Activated CD4-positive, alpha-beta T cell treated with anti-CD3 and anti-CD28 coated beads for 36 hours (primary cell): ENCODE measurements at regions not wholly inside any gene's neighbourhood (a gene's known extent, or its start where the extent isn't known, plus 50 kb on each side); places are given as distances from the start of the nearest gene placed in this dataset.

Source experiments
- ATAC-seq: fragments of 200-7000 bp; cut with Tn5 transposase; one replicate; pipeline ENCODE4 v1.10.0; 2021; ENCODE audit warnings: mild to moderate bottlenecking, moderate library complexity
- CTCF ChIA-PET: fragments of 350-600 bp; sonication (Branson Sonifier 250); formaldehyde crosslinking; loops from one replicate; lab custom pipeline; 2021; ENCODE audit warnings: antibody characterized with exemption; lab: Charles Lee
- POLR2A ChIA-PET: fragments of 350-600 bp; sonication (Branson Sonifier 250); formaldehyde crosslinking; loops from one replicate; lab custom pipeline; 2021; ENCODE audit warnings: antibody characterized with exemption, inconsistent platforms; lab: Charles Lee
- DNase-seq: peaks from one replicate; pipeline ENCODE4 v3.0.0-alpha.2; 2020
- H3K27ac Mint-ChIP-seq: one replicate; pipeline ENCODE4 v1.8.0; 2021; ENCODE audit warnings: mixed read lengths
- H3K27me3 Mint-ChIP-seq: one replicate; pipeline ENCODE4 v1.8.0; 2021; ENCODE audit warnings: mixed read lengths
- H3K36me3 Mint-ChIP-seq: one replicate; pipeline ENCODE4 v1.8.0; 2021; ENCODE audit warnings: low read depth, mixed read lengths
- H3K4me1 Mint-ChIP-seq: one replicate; pipeline ENCODE4 v1.8.0; 2021; ENCODE audit warnings: mixed read lengths
- H3K4me3 Mint-ChIP-seq: one replicate; pipeline ENCODE4 v1.8.0; 2021; ENCODE audit warnings: mild to moderate bottlenecking, moderate library complexity, mixed read lengths
- H3K9me3 Mint-ChIP-seq: one replicate; pipeline ENCODE4 v1.8.0; 2021; ENCODE audit warnings: low read depth, mixed read lengths
- intact Hi-C, 2 experiments: fragments of 100-400 bp; cut with DNase I in 1 of 2; cut with micrococcal nuclease in 1 of 2; formaldehyde crosslinking; loops; one replicate each; pipeline versions ENCODE4 v1.14.2 to v1.15.1; 2022 to 2024; cut with DNase I, micrococcal nuclease

DNA sequence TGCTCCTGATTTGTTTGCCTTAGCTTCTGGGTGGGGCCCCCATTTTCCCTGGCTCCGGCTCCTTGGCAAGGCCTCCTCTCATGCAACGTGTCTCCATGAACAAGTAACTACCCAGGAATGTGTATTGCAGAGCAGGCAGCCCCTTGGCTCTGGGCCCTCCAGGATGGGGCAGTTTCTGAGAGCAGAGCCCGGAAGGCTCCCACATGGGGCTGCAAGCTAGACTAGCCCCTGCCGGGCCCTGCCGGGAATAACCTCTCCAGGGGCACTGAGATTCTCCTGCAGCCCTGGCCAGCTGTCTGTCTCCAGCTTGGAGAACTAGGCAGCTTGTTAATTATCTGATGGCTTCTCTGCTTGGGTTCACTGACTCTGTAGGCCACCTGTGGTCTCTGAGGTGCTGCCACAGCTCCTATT lies 184.0 kb upstream of the INHBA start:
- intact Hi-C loops, result loop anchor here in 1 of 2 experiments (10.0 kb wide), 1 partner anchor 1428 kb away; no protein-coding TSS in a partner anchor
- ChIA-PET POLR2A (no interaction called here), CTCF (no interaction called here)
- peaks cover 10% of the 10 kb centered on the region for H3K9me3 Mint-ChIP-seq
- ATAC-seq (no peak), DNase-seq (no peak)
- no peak overlapping the region for H3K27ac Mint-ChIP-seq
- peaks cover 48% of the 10 kb centered on the region for H3K4me1 Mint-ChIP-seq
- H3K36me3 Mint-ChIP-seq, result peaks cover 13% of the 10 kb centered on the region
- no peak overlapping the region for H3K4me3 Mint-ChIP-seq
- H3K27me3 Mint-ChIP-seq, result peaks cover 18% of the 10 kb centered on the region

DNA sequence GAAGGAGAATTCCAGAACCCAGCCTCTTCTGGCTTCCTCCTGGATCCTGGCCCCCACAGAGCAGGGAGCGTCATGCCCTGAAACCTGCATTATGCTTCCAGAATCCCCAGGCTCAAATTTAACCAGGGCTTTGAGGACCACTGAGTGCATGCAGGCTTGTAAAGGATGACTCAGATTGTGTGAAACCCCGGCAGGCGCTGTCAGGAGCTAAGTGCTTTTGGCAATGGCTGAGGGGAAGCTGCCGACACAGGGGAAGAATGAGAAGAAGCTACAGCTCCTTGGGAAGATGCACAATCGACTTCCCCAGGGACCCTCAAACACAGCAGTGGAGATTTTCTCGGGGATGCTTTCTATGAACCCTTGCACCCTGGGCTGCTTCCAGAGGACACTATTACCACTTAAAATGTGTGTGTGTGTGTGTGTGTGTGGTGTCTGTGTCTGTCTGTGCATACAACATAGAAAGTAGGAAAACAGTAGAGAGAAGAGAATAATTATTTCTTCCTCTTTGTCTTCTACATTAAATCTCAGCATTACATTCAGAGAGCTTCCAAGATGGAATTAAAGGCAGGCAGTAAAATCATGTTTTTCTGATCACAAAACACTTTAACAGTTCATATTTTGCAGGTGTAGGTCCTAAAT lies 183.5 kb upstream of the INHBA start:
- peak; percentile 27 for DNase-seq
- Mint-ChIP-seq H3K4me3 (no peak overlapping the region), H3K4me1 (peaks cover 52% of the 10 kb centered on the region), H3K9me3 (peaks cover 10% of the 10 kb centered on the region), H3K36me3 (peaks cover 15% of the 10 kb centered on the region), H3K27me3 (peaks cover 15% of the 10 kb centered on the region), H3K27ac (no peak overlapping the region)
- ChIA-PET POLR2A (no interaction called here), CTCF (no interaction called here)
- ATAC-seq, result no peak
- intact Hi-C loops, result loop anchor here in 1 of 2 experiments (10.0 kb wide), 1 partner anchor 1428 kb away; no protein-coding TSS in a partner anchor

DNA sequence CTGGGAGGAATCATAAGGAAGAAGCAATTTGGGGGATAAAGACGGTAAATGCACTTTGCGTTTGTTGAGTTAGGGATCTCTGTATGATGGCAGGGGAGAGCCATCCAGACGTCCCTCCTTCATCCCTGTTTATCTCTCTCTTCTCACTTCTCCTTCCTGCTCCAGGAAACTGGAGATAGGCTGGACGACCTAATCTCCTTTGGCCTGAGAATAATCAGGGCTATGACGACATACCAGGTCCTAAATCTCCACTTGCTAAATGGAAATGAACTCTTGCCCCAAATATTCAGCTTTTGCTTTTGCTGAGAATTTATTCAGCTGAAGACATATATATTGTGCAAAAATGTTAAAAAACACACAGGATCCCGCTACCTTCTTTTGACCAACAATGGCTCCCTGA lies 182.9 kb upstream of the INHBA start:
- Mint-ChIP-seq H3K4me1 (peaks cover 58% of the 10 kb centered on the region), H3K4me3 (no peak overlapping the region), H3K27ac (no peak overlapping the region), H3K27me3 (peaks cover 15% of the 10 kb centered on the region), H3K36me3 (peaks cover 20% of the 10 kb centered on the region), H3K9me3 (peaks cover 10% of the 10 kb centered on the region)
- intact Hi-C loops, result loop anchor here in 1 of 2 experiments (10.0 kb wide), 1 partner anchor 1429 kb away; no protein-coding TSS in a partner anchor
- ChIA-PET CTCF (no interaction called here), POLR2A (no interaction called here)
- DNase-seq (no peak), ATAC-seq (no peak)

DNA sequence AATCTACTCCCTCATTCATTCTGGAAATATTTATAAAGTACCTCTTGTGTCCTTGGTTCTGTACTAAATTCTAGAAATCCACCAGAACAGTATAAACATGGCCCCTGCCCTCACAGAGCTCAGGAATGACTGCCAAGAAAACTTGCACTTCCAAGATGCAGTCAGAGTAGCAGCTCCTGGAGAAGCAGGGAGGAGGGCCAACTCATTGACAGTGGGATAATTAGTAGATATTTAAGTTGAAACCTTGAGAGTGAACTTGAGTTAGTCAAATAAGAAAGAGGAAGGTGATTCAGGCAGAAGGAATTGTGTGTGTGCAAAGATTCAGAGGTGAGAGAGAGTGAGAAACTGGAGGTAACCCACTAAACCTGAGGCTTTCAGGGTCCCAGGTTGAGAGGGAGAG lies 182.2 kb upstream of the INHBA start:
- no peak overlapping the region for H3K4me3 Mint-ChIP-seq
- no peak for DNase-seq
- CTCF ChIA-PET, result no interaction called here
- no peak for ATAC-seq
- intact Hi-C loops, result loop anchor here in 1 of 2 experiments (10.0 kb wide), 1 partner anchor 1430 kb away; no protein-coding TSS in a partner anchor
- peaks cover 62% of the 10 kb centered on the region for H3K4me1 Mint-ChIP-seq
- peak overlapping the region; percentile 49 for H3K27ac Mint-ChIP-seq
- POLR2A ChIA-PET, result interaction anchor here (0.7 kb wide), 1 partner anchor 56 kb away, joined by 3 read pairs; no protein-coding TSS in a partner anchor
- peaks cover 13% of the 10 kb centered on the region for H3K27me3 Mint-ChIP-seq
- H3K9me3 Mint-ChIP-seq, result peaks cover 14% of the 10 kb centered on the region
- H3K36me3 Mint-ChIP-seq, result peaks cover 24% of the 10 kb centered on the region

DNA sequence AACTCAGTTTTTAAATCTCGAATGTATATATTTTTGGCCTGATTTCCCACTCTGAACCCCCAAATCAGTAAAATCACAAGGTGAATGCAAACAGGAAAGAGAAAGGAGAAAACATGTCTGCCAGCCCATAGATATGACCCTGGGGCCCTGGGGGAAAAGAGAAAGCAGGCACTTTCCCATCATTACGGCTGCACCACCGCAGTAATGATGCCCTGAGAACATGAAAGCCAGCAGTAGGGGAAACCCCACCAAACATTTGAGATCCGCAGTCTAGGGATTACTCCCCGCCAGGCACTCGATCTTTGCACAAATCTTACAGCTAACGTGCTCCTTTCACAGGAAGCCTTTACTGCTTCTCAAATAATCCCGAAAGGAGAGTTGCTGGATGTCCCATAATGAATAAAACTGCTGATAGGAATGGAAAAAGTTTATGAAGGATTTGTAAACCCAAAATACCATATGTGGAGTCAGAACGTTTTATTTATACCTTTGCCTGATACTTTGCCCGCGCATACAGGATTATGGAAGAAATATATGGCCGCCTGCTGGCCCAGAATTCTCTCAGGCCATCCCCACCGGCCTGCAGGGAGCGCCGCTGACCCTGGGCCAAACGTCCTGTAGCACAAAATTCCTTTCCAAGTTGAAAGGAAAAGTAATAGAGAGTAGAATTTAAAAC lies 180.0 kb upstream of the INHBA start:
- peaks cover 8% of the 10 kb centered on the region for H3K27me3 Mint-ChIP-seq
- intact Hi-C loops, result loop anchor here (5.0 to 10.0 kb wide), 5 partner anchors 256 to 1936 kb away; no protein-coding TSS in a partner anchor
- no peak for ATAC-seq
- peak overlapping the region; percentile 93 for H3K27ac Mint-ChIP-seq
- H3K4me3 Mint-ChIP-seq, result no peak overlapping the region
- H3K9me3 Mint-ChIP-seq, result peaks cover 16% of the 10 kb centered on the region
- H3K36me3 Mint-ChIP-seq, result peaks cover 27% of the 10 kb centered on the region
- DNase-seq, result peak; percentile 52
- ChIA-PET POLR2A (no interaction called here), CTCF (interaction anchor here (1.2 kb wide), 1 partner anchor 14 kb away, joined by 7 read pairs; no protein-coding TSS in a partner anchor)
- peaks cover 49% of the 10 kb centered on the region for H3K4me1 Mint-ChIP-seq

DNA sequence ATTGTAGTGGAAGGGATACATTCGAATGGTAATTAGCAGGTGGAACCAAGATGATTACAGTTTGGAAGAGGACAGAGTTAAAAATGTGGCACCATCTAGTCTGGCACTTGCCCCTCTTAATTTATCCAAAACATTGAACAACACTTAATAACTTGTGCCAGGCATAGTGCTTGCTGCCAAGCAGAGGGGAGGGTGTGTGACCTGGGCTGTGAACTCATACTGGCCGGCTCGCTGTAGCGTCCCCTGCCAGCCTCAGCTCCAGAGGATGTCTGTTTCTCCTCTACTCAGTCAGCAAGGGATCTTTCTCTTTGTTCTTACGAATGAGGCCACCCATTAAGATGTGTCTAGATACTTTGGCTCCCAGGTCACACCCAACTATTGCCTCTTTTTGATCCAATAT lies 179.4 kb upstream of the INHBA start:
- ChIA-PET POLR2A (interaction anchor here (0.7 kb wide), 1 partner anchor 985 kb away, joined by 3 read pairs; no protein-coding TSS in a partner anchor), CTCF (interaction anchor here (1.2 kb wide), 1 partner anchor 13 kb away, joined by 7 read pairs; no protein-coding TSS in a partner anchor)
- ATAC-seq, result no peak
- H3K9me3 Mint-ChIP-seq, result peaks cover 16% of the 10 kb centered on the region
- peak overlapping the region; percentile 93 for H3K27ac Mint-ChIP-seq
- H3K36me3 Mint-ChIP-seq, result peaks cover 27% of the 10 kb centered on the region
- intact Hi-C loops, result loop anchor here (5.0 to 10.0 kb wide), 5 partner anchors 255 to 1935 kb away; no protein-coding TSS in a partner anchor
- H3K4me1 Mint-ChIP-seq, result peaks cover 49% of the 10 kb centered on the region
- no peak for DNase-seq
- peak overlapping the region; percentile 30 for H3K4me3 Mint-ChIP-seq
- peaks cover 2% of the 10 kb centered on the region for H3K27me3 Mint-ChIP-seq

DNA sequence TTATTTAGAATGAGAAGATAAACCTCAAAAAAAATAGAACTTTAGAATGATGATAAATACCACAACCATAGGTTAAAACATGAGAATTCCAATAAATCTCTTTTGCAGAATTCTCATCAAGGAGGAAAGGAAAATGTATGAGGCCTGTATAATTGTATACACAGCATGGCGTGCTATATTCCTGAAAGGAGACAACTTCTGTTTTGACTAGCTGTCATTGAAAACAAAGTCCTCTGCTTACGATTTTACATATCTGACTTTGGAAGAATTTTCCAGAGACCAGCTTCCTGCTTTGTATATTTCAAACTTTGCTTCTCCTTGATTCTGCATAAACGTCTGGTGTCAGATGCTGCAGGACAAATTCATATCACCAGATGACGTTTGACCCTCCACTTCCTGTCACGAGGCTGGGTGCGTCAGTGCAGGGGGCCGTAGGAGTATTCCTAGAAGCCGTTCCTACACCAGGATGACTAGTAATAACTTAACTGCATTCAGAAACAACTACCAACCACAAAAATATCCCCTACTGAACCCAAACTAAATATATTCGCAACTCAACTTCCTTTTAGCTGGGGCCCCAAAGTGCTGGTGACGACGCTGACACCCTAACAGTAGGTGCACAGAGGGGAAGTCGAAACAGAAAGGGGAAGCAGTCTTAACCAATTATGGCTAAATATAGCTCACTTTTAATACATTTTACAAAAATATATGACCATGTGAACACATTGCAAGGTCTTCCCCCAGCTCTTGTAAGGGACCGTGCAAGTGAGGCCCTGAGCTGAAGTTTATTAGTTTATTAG lies 178.6 kb upstream of the INHBA start:
- Mint-ChIP-seq H3K4me1 (peaks cover 49% of the 10 kb centered on the region), H3K27ac (peak overlapping the region; percentile 93), H3K27me3 (peaks cover 4% of the 10 kb centered on the region), H3K9me3 (peaks cover 16% of the 10 kb centered on the region), H3K4me3 (peak overlapping the region; percentile 30), H3K36me3 (peaks cover 27% of the 10 kb centered on the region)
- ATAC-seq, result peak; percentile 95
- intact Hi-C loops, result loop anchor here (1.0 to 10.0 kb wide), 8 partner anchors 10 to 1934 kb away; no protein-coding TSS in a partner anchor
- ChIA-PET POLR2A (interaction anchor here (0.6 to 0.7 kb wide), 2 partner anchors 986 to 1937 kb away, joined by 3 read pairs; no protein-coding TSS in a partner anchor), CTCF (interaction anchor here (0.6 to 1.2 kb wide), 2 partner anchors 12 to 48 kb away, joined by 3 to 7 read pairs; no protein-coding TSS in a partner anchor)
- DNase-seq, result peak; percentile 90

DNA sequence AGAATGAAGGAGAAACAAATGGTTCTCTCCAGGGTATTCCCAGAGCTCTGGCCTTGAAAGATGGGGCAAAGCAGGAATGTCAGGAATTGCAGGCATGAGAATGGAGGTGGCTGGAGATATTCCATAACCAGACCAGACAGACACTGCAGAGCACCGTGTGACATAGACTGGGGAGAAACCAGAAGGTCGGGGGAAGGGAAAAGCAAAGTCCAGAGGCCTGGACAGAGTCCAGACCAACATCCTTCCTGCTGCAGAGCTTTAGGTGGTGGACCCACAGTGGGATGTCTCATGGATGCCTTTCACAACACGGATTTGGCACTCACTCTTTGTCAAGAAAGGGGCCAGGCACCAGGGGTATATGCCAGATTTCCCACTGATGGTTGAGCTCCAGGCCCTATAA lies 177.2 kb upstream of the INHBA start:
- H3K27ac Mint-ChIP-seq, result peak overlapping the region; percentile 72
- H3K27me3 Mint-ChIP-seq, result peaks cover 14% of the 10 kb centered on the region
- DNase-seq, result no peak
- ATAC-seq, result no peak
- H3K36me3 Mint-ChIP-seq, result peaks cover 27% of the 10 kb centered on the region
- H3K4me1 Mint-ChIP-seq, result peaks cover 38% of the 10 kb centered on the region
- peaks cover 16% of the 10 kb centered on the region for H3K9me3 Mint-ChIP-seq
- CTCF ChIA-PET, result interaction anchor here (0.8 kb wide), 1 partner anchor 655 kb away, joined by 3 read pairs; no protein-coding TSS in a partner anchor
- POLR2A ChIA-PET, result no interaction called here
- intact Hi-C loops, result loop anchor here (2.0 to 10.0 kb wide), 6 partner anchors 251 to 1933 kb away; no protein-coding TSS in a partner anchor
- H3K4me3 Mint-ChIP-seq, result no peak overlapping the region

DNA sequence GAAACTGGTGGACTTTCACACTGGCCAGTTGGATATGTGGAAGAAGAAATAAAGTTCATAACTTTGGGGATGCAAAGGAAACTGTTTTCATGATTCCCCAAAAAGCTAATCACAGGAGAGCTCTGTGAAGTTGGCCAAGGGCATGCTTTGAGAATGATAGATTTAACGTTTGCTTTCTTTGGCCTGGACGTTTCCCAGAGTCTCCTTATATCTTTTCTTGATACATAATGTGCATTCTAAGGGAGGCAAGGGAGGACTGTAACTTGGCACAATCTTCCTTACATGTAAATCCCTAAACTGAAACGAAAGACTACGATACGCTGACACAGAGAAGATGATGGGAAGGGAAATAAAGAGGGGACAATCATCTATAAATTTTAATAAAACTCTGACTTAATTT lies 176.5 kb upstream of the INHBA start:
- peaks cover 31% of the 10 kb centered on the region for H3K4me1 Mint-ChIP-seq
- no peak overlapping the region for H3K4me3 Mint-ChIP-seq
- no peak overlapping the region for H3K27ac Mint-ChIP-seq
- peaks cover 27% of the 10 kb centered on the region for H3K36me3 Mint-ChIP-seq
- peaks cover 19% of the 10 kb centered on the region for H3K27me3 Mint-ChIP-seq
- ChIA-PET POLR2A (no interaction called here), CTCF (interaction anchor here (0.5 to 0.8 kb wide), 2 partner anchors 654 to 794 kb away, joined by 3 read pairs; no protein-coding TSS in a partner anchor)
- peaks cover 16% of the 10 kb centered on the region for H3K9me3 Mint-ChIP-seq
- ATAC-seq (no peak), DNase-seq (no peak)
- intact Hi-C loops, result no loop called here

DNA sequence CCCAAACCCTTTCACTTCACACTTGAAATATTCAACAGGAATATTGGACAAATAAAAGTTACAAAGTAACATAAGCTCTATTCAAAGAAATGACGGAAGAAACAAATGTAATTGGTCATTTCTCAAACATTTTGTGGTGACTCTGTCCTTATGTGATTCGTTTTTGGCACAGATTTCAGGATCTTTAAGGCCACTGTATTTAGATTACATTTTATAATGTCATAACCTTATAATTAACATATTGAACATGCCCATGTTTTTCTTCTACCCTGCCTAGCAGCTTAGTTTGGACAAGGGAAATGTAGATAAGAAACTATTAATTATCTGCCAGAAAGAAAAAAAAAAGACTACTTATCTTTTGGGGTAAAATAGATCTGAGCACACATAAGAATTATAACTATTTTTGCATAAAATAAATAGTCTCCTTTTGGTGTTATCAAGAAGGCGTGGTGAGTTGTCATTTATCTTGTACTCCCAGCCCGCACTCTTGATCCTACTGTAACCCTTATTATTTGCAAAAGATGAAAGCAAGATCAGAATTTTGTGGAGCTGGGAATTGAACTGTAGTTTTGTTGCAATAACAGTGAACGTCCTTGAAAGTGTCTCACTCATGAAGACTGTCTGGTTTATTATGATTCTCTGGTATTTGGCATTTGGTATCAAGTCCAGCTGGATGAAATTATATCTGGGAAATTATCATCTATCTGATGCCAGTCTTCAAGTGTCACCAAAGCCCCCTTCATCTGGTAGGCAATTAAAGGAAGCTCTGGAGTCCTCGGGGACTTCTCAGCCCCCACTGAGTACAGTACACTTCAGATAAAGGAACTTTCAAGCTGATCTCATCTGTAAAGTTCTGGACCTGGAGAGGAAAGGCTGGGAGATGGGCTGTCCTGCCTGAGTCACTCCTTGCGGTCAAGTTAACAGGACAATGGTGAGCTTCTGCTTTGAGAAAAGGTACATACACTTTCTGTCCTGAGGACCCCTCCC lies 175.7 kb upstream of the INHBA start:
- Mint-ChIP-seq H3K36me3 (peaks cover 27% of the 10 kb centered on the region), H3K4me3 (no peak overlapping the region), H3K27ac (no peak overlapping the region), H3K9me3 (peaks cover 16% of the 10 kb centered on the region), H3K4me1 (peaks cover 31% of the 10 kb centered on the region), H3K27me3 (peaks cover 25% of the 10 kb centered on the region)
- POLR2A ChIA-PET, result no interaction called here
- CTCF ChIA-PET, result no interaction called here
- intact Hi-C loops, result no loop called here
- ATAC-seq (no peak), DNase-seq (no peak)
